Peyer's patch (tissue), 4 donors: ENCODE measurements at regions not wholly inside any gene's neighbourhood (a gene's known extent, or its start where the extent isn't known, plus 50 kb on each side); places are given as distances from the start of the nearest gene placed in this dataset.

Experiments used
- DNase-seq, 3 donors: peaks; one replicate each; pipeline ENCODE4 v3.0.0-alpha.2; 2017 to 2019
- H3K27ac ChIP-seq, 4 donors: fragments of 200-600 bp; sonication (generic); one replicate each; pipeline ENCODE4 v1.5.1; 2016 to 2019
- H3K27me3 ChIP-seq, 2 donors: fragments of 200-600 bp; sonication (generic); one replicate each; pipeline ENCODE4 v1.5.1; 2019
- H3K36me3 ChIP-seq, 3 donors: fragments of 200-600 bp; sonication (generic); one replicate each; pipeline ENCODE4 v1.5.1; 2016 to 2019
- H3K4me1 ChIP-seq, 4 donors: fragments of 200-600 bp; sonication (generic); one replicate each; pipeline ENCODE4 v1.5.1; 2016 to 2019
- H3K4me3 ChIP-seq, 4 donors: fragments of 200-600 bp; sonication (generic); 1 replicate in 3 of 4; 2 replicates in 1 of 4; pipeline ENCODE4 v1.5.1; 2016 to 2019; ENCODE audit warnings: mild to moderate bottlenecking in 1 of 4
- H3K9me3 ChIP-seq, 4 donors: fragments of 200-600 bp; sonication (generic); one replicate each; pipeline ENCODE4 v1.5.1; 2016 to 2019; ENCODE audit warnings: mild to moderate bottlenecking in 1 of 4
- CTCF ChIP-seq, 6 experiments: fragments of 450-650 bp in 4 of 6; fragments of 200-600 bp in 2 of 6; sonication (generic) in 1 of 6; IDR thresholded peaks; one replicate each; pipeline ENCODE4 v1.5.1; 2017 to 2019; ENCODE audit warnings: antibody characterized with exemption in 6 of 6, mild to moderate bottlenecking in 3 of 6, moderate library complexity in 1 of 6
- POLR2A ChIP-seq, 2 donors: fragments of 450-650 bp; IDR thresholded peaks; one replicate each; pipeline ENCODE4 v1.5.1; 2017; ENCODE audit warnings: antibody characterized with exemption in 2 of 2, mild to moderate bottlenecking in 2 of 2, moderate library complexity in 2 of 2

DNA sequence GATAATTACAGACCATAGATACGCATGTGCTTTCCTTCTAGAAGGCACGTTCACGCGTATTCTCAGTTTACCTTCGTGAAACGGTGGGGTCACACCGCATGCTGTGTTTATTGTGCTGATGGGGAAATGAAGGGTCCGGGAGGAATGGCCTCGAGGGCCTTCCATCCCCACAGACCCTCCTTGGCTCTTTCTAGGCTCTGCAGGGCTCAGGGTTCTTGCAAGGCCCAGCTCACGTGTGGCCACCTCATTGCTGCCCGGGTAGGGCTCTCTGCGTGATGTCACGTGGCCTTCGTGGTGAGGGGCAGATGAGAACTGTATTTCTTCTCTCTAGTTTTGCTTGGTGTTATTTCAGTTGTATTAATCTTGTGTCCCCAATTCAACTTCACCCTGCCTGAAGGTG lies 133.5 kb upstream of the ALKAL2 start:
- TF ChIP-seq CTCF (IDR thresholded peaks at IDR 0.05) (no peak), POLR2A (IDR thresholded peaks at IDR 0.05) (no peak)
- DNase-seq, result no peak
- no peaks in the 10 kb centered on the region for H3K36me3 ChIP-seq
- H3K27ac ChIP-seq, result no peak overlapping the region
- H3K9me3 ChIP-seq, result no peaks in the 10 kb centered on the region
- no peaks in the 10 kb centered on the region for H3K4me1 ChIP-seq
- H3K27me3 ChIP-seq, result no peaks in the 10 kb centered on the region
- H3K4me3 ChIP-seq, result no peak overlapping the region

- Histone ChIP-seq H3K9me3 (no peaks in the 10 kb centered on the region), H3K27me3 (no peaks in the 10 kb centered on the region), H3K4me1 (no peaks in the 10 kb centered on the region), H3K27ac (no peak overlapping the region), H3K36me3 (no peaks in the 10 kb centered on the region), H3K4me3 (no peak overlapping the region)
- DNase-seq, result no peak
- TF ChIP-seq CTCF (IDR thresholded peaks at IDR 0.05) (no peak), POLR2A (IDR thresholded peaks at IDR 0.05) (no peak)
Measured at GRCh38 chr2:419687-420317, 131.9 kb upstream of the ALKAL2 start.

- Histone ChIP-seq H3K27ac (no peak overlapping the region), H3K9me3 (no peaks in the 10 kb centered on the region), H3K4me3 (no peak overlapping the region), H3K4me1 (no peaks in the 10 kb centered on the region), H3K36me3 (no peaks in the 10 kb centered on the region), H3K27me3 (no peaks in the 10 kb centered on the region)
- TF ChIP-seq CTCF (IDR thresholded peaks at IDR 0.05), result no peak
- TF ChIP-seq POLR2A (IDR thresholded peaks at IDR 0.05), result no peak
- DNase-seq, result no peak
Measured at GRCh38 chr2:417662-418061, 129.8 kb upstream of the ALKAL2 start.

DNA sequence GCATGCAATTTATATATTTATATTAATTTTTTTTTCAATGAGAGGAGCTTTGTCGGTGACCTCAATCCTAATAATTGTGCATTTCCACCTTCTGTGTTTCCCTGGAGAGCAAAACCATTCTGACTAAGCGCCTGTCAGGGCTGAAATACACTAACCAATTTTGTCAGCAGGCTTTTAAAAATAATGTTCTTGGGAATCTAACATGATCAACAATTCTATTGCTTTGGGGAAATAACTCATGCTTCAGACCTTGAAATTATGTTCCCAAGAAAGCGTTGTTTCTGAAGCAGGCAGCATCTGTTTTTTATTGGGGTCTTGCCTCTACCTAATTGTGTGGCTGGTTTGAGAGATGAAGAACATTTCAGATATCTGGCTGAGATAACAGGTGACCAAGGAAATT lies 129.1 kb upstream of the ALKAL2 start:
- Histone ChIP-seq H3K27me3 (no peaks in the 10 kb centered on the region), H3K36me3 (no peaks in the 10 kb centered on the region), H3K9me3 (no peaks in the 10 kb centered on the region), H3K4me1 (no peaks in the 10 kb centered on the region), H3K4me3 (no peak overlapping the region), H3K27ac (no peak overlapping the region)
- no peak for TF ChIP-seq POLR2A (IDR thresholded peaks at IDR 0.05)
- TF ChIP-seq CTCF (IDR thresholded peaks at IDR 0.05), result no peak
- no peak for DNase-seq

GRCh38 chr2:415986-416610 lies 128.2 kb upstream of the ALKAL2 start:
- H3K36me3 ChIP-seq, result no peaks in the 10 kb centered on the region
- no peaks in the 10 kb centered on the region for H3K4me1 ChIP-seq
- no peaks in the 10 kb centered on the region for H3K9me3 ChIP-seq
- TF ChIP-seq CTCF (IDR thresholded peaks at IDR 0.05), result no peak
- TF ChIP-seq POLR2A (IDR thresholded peaks at IDR 0.05), result no peak
- no peak for DNase-seq
- H3K27me3 ChIP-seq, result no peaks in the 10 kb centered on the region
- H3K4me3 ChIP-seq, result no peak overlapping the region
- no peak overlapping the region for H3K27ac ChIP-seq
